Fibroblast of skin of right biceps (primary cell): ENCODE measurements at regions not wholly inside any gene's neighbourhood (a gene's known extent, or its start where the extent isn't known, plus 50 kb on each side); places are given as distances from the start of the nearest gene placed in this dataset.
"Not testable (repeated sequence)": the region's sequence is repeated elsewhere in the genome, so short reads cannot be mapped to it uniquely, and the experiment has no call there.

Experiments used
- DNase-seq: peaks from one replicate; pipeline ENCODE4 v3.0.0-alpha.2; 2013

GRCh38 chr16:29327631-29328408, 78.7 kb downstream of the NPIPB11 start:
- DNase-seq = not testable (repeated sequence)

- DNase-seq = not testable (repeated sequence)
These were observed 80.1 kb downstream of the NPIPB11 start for GRCh38 chr16:29326164-29327125.

- DNase-seq = not testable (repeated sequence)
These were observed 82.8 kb downstream of the NPIPB11 start for GRCh38 chr16:29323725-29324124.

- DNase-seq = no peak
These were observed 84.9 kb downstream of the NPIPB11 start for GRCh38 chr16:29321585-29321984.

GRCh38 chr16:29321000-29321393, 85.5 kb downstream of the NPIPB11 start:
- no peak for DNase-seq

- no peak for DNase-seq
These were observed 86.1 kb downstream of the NPIPB11 start for GRCh38 chr16:29320274-29320999.

GRCh38 chr16:29319726-29320125, 86.8 kb downstream of the NPIPB11 start:
- no peak for DNase-seq

- peak; percentile 62 for DNase-seq
These were observed 87.9 kb downstream of the NPIPB11 start for GRCh38 chr16:29318561-29318968.

GRCh38 chr16:29318037-29318436, 88.5 kb downstream of the NPIPB11 start:
- DNase-seq = no peak

GRCh38 chr16:29317269-29317668, 89.2 kb downstream of the NPIPB11 start:
- DNase-seq = no peak

- no peak for DNase-seq
These were observed 89.7 kb downstream of the NPIPB11 start for GRCh38 chr16:29316761-29317183.

- DNase-seq = no peak
These were observed 90.5 kb downstream of the NPIPB11 start for GRCh38 chr16:29315916-29316517.

GRCh38 chr16:29315046-29315445, 91.5 kb downstream of the NPIPB11 start:
- no peak for DNase-seq

- no peak for DNase-seq
These were observed 92.1 kb downstream of the NPIPB11 start for GRCh38 chr16:29314292-29314934.

GRCh38 chr16:29313559-29314048, 92.9 kb downstream of the NPIPB11 start:
- no peak for DNase-seq

GRCh38 chr16:29312835-29313558, 93.5 kb downstream of the NPIPB11 start:
- DNase-seq = no peak

- DNase-seq = not testable (repeated sequence)
These were observed 94.2 kb downstream of the NPIPB11 start for GRCh38 chr16:29312345-29312675.

GRCh38 chr16:29311461-29312344, 94.8 kb downstream of the NPIPB11 start:
- DNase-seq = no peak

- no peak for DNase-seq
These were observed 95.6 kb downstream of the NPIPB11 start for GRCh38 chr16:29310852-29311314.

GRCh38 chr16:29310243-29310642, 96.3 kb downstream of the NPIPB11 start:
- not testable (repeated sequence) for DNase-seq
